Endothelial cell of umbilical vein (primary cell): ENCODE measurements at regions not wholly inside any gene's neighbourhood (a gene's known extent, or its start where the extent isn't known, plus 50 kb on each side); places are given as distances from the start of the nearest gene placed in this dataset.

ENCODE experiments used
- BruUV-seq: library from RNA; stranded (reverse); fragments of 400-500 nt; replicated peaks from 2 replicates; lab custom pipeline; 2021; lab: Mats Ljungman, UMichigan
- CTCF ChIA-PET: fragments of 300-600, 350-600 bp; sonication (Branson Sonifier 250); formaldehyde crosslinking; loops from one replicate; lab custom pipeline; 2021; ENCODE audit warnings: antibody characterized with exemption, inconsistent platforms; lab: Charles Lee
- POLR2A ChIA-PET: fragments of 300-600, 350-600 bp; sonication (Branson Sonifier 250); formaldehyde crosslinking; loops from one replicate; lab custom pipeline; 2021; ENCODE audit warnings: antibody characterized with exemption, inconsistent platforms; lab: Charles Lee
- DNase-seq: peaks from one replicate; pipeline ENCODE4 v3.0.0-alpha.2; 2011; ENCODE audit warnings: low read depth, low spot score
- FAIRE-seq: peaks from 2 replicates; lab custom pipeline; 2011; peaks lifted over from hg19 to GRCh38; lab: Jason Lieb, UNC
- H2AFZ ChIP-seq: 2 replicates; pipeline ENCODE4 v1.6.0; 2012; ENCODE audit warnings: low read depth, low read length, control low read depth, inconsistent platforms
- H3K27ac ChIP-seq: 2 replicates; pipeline ENCODE4 v1.5.1; 2011; ENCODE audit warnings: low read depth, mild to moderate bottlenecking, control low read depth, low read length, moderate library complexity; ENCODE audit not compliant: insufficient read depth
- H3K27me3 ChIP-seq, 2 experiments: 2 replicates each; pipeline versions ENCODE4 v1.6.0 to v1.6.1; 2011; ENCODE audit warnings: low read length in 2 of 2, mixed read lengths in 1 of 2; ENCODE audit not compliant: control insufficient read depth in 2 of 2, insufficient read depth in 2 of 2
- H3K36me3 ChIP-seq, 2 experiments: 2 replicates in 1 of 2; 3 replicates in 1 of 2; pipeline ENCODE4 v1.5.1; 2011; ENCODE audit warnings: low read length in 2 of 2, mild to moderate bottlenecking in 1 of 2, moderate library complexity in 1 of 2; ENCODE audit not compliant: control insufficient read depth in 2 of 2, insufficient read depth in 2 of 2; ENCODE audit errors: extremely low read depth in 1 of 2
- H3K4me1 ChIP-seq: 3 replicates; pipeline ENCODE4 v1.5.1; 2011; ENCODE audit warnings: mild to moderate bottlenecking, low read length; ENCODE audit not compliant: control insufficient read depth, insufficient read depth; ENCODE audit errors: extremely low read depth
- H3K4me2 ChIP-seq: 2 replicates; pipeline ENCODE4 v1.6.1; 2011; ENCODE audit warnings: low read length, control low read depth, mixed read lengths; ENCODE audit not compliant: insufficient read depth
- H3K4me3 ChIP-seq, 3 experiments: fragments of 200-600 bp in 1 of 3; sonication (generic), shearing (Covaris generic) in 1 of 3; replicated peaks in 1 of 3; 2 replicates each; pipeline ENCODE4 v1.5.1; 2011 to 2016; ENCODE audit warnings: control low read depth in 3 of 3, low read length in 3 of 3, mild to moderate bottlenecking in 2 of 3, inconsistent platforms in 1 of 3, low read depth in 1 of 3, moderate library complexity in 1 of 3; ENCODE audit not compliant: insufficient read depth in 1 of 3
- H3K79me2 ChIP-seq: 2 replicates; pipeline ENCODE4 v1.6.0; 2012; ENCODE audit warnings: low read length, inconsistent platforms; ENCODE audit not compliant: control insufficient read depth, insufficient read depth
- H3K9ac ChIP-seq: replicated peaks from 2 replicates; pipeline ENCODE3; 2011; ENCODE audit warnings: low read length, control low read depth; ENCODE audit not compliant: insufficient read depth; ENCODE audit errors: extremely low read depth
- H3K9me1 ChIP-seq: replicated peaks from 3 replicates; pipeline ENCODE4 v1.6.0; 2011; ENCODE audit warnings: mild to moderate bottlenecking, low read length; ENCODE audit not compliant: control insufficient read depth, insufficient read depth; ENCODE audit errors: extremely low read depth
- H3K9me3 ChIP-seq: replicated peaks from 2 replicates; pipeline ENCODE4 v1.5.1; 2012; ENCODE audit warnings: low read length, inconsistent platforms; ENCODE audit not compliant: control insufficient read depth, insufficient read depth
- H4K20me1 ChIP-seq: replicated peaks from 2 replicates; pipeline ENCODE3; 2011; ENCODE audit warnings: mild to moderate bottlenecking, low read length; ENCODE audit not compliant: control insufficient read depth, insufficient read depth; ENCODE audit errors: extremely low read depth
- CTCF ChIP-seq, 2 donors: IDR thresholded peaks; 1 replicate in 1 of 2; 2 replicates in 1 of 2; pipeline ENCODE4 v1.5.1; 2011; ENCODE audit warnings: low read length in 2 of 2, mild to moderate bottlenecking in 2 of 2, moderate library complexity in 2 of 2, control low read depth in 1 of 2, inconsistent platforms in 1 of 2, low read depth in 1 of 2; ENCODE audit not compliant: insufficient read depth in 1 of 2; ENCODE audit errors: extremely low read depth in 1 of 2
- EZH2 ChIP-seq: IDR thresholded peaks from 2 replicates; pipeline ENCODE4 v1.6.1; 2012; ENCODE audit warnings: borderline replicate concordance, low read depth, mild to moderate bottlenecking, moderate library complexity, low read length, inconsistent platforms; ENCODE audit not compliant: severe bottlenecking
- FOS ChIP-seq: IDR thresholded peaks from 2 replicates; pipeline ENCODE4 v1.6.1; 2011; ENCODE audit warnings: mild to moderate bottlenecking, low read length, moderate library complexity, borderline replicate concordance; ENCODE audit not compliant: insufficient read depth
- GATA2 ChIP-seq: IDR thresholded peaks from 2 replicates; pipeline ENCODE4 v1.7.0; 2011; ENCODE audit warnings: low read depth, mild to moderate bottlenecking, moderate library complexity, mixed read lengths, low read length; ENCODE audit not compliant: insufficient read length, insufficient read depth
- JUN ChIP-seq: IDR thresholded peaks from 2 replicates; pipeline ENCODE4 v1.6.1; 2011; ENCODE audit warnings: borderline replicate concordance, low read depth; ENCODE audit not compliant: insufficient read length, insufficient read depth
- MYC ChIP-seq: IDR thresholded peaks from one replicate; pipeline ENCODE4 v1.6.1; 2011; ENCODE audit warnings: mild to moderate bottlenecking, low read depth, low read length
- POLR2A ChIP-seq: IDR thresholded peaks from 2 replicates; pipeline ENCODE4 v1.6.1; 2012; ENCODE audit warnings: low read depth, mild to moderate bottlenecking, control low read depth, low read length
- POLR2AphosphoS5 ChIP-seq: IDR thresholded peaks from 2 replicates; pipeline ENCODE4 v1.6.1; 2012; ENCODE audit warnings: low read depth, mild to moderate bottlenecking, control low read depth, low read length, moderate library complexity; ENCODE audit not compliant: insufficient read depth
- dilution Hi-C: fragments of 300-500 bp; cut with MboI; formaldehyde crosslinking; loops from one replicate; pipeline ENCODE4 v1.15.0; 2019; ENCODE audit warnings: low sequenced_read_pairs; ENCODE audit not compliant: extremely low pct_ligation_motif_present
- intact Hi-C: fragments of 100-400 bp; cut with micrococcal nuclease; formaldehyde crosslinking; loops from one replicate; pipeline ENCODE4 v1.10.0; 2022
- TF ChIP-seq, protein P1 (sequence below): IDR thresholded peaks from 2 replicates; pipeline ENCODE4 v1.6.1; 2011; ENCODE audit not compliant: insufficient read depth, insufficient read length

DNA sequence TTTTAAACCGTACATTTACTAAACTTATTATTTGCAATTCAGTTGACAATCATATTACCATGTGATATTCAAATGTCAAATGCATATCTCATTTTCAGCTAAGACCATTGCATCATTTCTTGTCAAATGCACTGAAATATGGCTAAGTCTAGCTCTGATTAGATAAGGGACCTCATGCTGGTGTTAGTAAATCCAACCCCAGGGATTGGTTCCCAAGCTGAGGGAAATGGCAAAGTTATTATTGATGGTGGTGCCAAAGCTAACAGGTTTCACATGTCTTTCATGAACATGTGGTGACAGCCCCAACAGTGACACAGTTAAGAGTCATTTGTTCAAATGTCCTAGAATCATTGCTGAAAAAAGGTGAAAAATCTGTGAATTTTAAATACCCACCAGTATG, 641.1 kb downstream of the MECOM start:
- no peak for DNase-seq
- Histone ChIP-seq H3K9me3 (no peaks in the 10 kb centered on the region), H3K36me3 (no peaks in the 10 kb centered on the region), H3K4me2 (no peak overlapping the region), H3K27ac (no peak overlapping the region), H3K4me3 (no peak overlapping the region), H2AFZ (no peak overlapping the region), H3K4me1 (peaks cover 20% of the 10 kb centered on the region), H4K20me1 (no peaks in the 10 kb centered on the region), H3K9me1 (no peaks in the 10 kb centered on the region), H3K9ac (no peak overlapping the region), H3K79me2 (no peaks in the 10 kb centered on the region), H3K27me3 (no peaks in the 10 kb centered on the region)
- intact Hi-C loops (no loop called here), dilution Hi-C loops (no loop called here)
- ChIA-PET POLR2A (no interaction called here), CTCF (interaction anchor here (1.2 to 1.7 kb wide), 3 partner anchors 19 to 158 kb away, joined by 3 to 6 read pairs (median 5); no protein-coding TSS in a partner anchor)
- no peak for TF ChIP-seq POLR2A
- TF ChIP-seq POLR2AphosphoS5, result no peak
- TF ChIP-seq EZH2, result no peak
- no peak for TF ChIP-seq GATA2
- TF ChIP-seq FOS, result no peak
- TF ChIP-seq JUN, result no peak
- TF ChIP-seq MYC, result no peak
- TF ChIP-seq, protein P1, sequence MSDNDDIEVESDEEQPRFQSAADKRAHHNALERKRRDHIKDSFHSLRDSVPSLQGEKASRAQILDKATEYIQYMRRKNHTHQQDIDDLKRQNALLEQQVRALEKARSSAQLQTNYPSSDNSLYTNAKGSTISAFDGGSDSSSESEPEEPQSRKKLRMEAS, result no peak
- no peak for TF ChIP-seq CTCF (IDR thresholded peaks at IDR 0.05; ENCODE audit: extremely low read depth in 1 of 2, insufficient read depth in 1 of 2, low read depth in 1 of 2, low read length in 2 of 2)
- no peak for FAIRE-seq
- no TSS peak for BruUV-seq
